GM12891 (cell line): ENCODE measurements at regions not wholly inside any gene's neighbourhood (a gene's known extent, or its start where the extent isn't known, plus 50 kb on each side); places are given as distances from the start of the nearest gene placed in this dataset.

Experiments
- POLR2A ChIP-seq: IDR thresholded peaks from 2 replicates; pipeline ENCODE4 v1.6.1; 2011; ENCODE audit warnings: low read depth, low read length, control low read depth
- POLR2AphosphoS5 ChIP-seq: IDR thresholded peaks from 2 replicates; pipeline ENCODE4 v1.6.1; 2011; ENCODE audit warnings: low read depth, low read length, control low read depth
- SPI1 ChIP-seq: IDR thresholded peaks from 2 replicates; pipeline ENCODE4 v1.6.1; 2011; ENCODE audit warnings: low read depth, low read length, control low read depth
- TAF1 ChIP-seq: IDR thresholded peaks from 2 replicates; pipeline ENCODE4 v1.6.1; 2011; ENCODE audit warnings: low read depth, low read length, control low read depth

DNA sequence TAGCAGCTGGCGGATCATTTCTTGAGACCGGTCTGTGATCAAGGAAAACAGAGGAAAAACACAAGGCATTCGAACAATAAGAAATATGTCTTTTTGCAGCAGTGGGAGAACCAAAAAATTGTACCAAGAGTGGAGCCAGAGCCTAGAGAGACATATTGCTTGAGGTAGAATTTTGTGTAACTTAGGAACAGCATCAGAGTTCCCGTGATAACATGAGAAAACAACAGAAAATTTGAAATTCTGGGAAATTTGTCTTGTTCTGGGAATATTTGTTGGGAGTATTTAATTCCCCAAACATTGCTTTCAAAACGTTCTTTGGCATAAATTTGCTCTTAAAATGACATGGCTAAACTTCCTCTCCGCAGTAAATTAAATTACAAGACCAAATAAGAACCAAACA lies 267.5 kb downstream of the GPD2 start:
- TF ChIP-seq TAF1 (no peak), POLR2A (no peak), POLR2AphosphoS5 (no peak), SPI1 (no peak)
